SK-N-SH (cell line): ENCODE measurements at regions not wholly inside any gene's neighbourhood (a gene's known extent, or its start where the extent isn't known, plus 50 kb on each side); places are given as distances from the start of the nearest gene placed in this dataset.

Source experiments
- CTCF ChIA-PET: fragments of 300-600, 350-600 bp; formaldehyde crosslinking; extraction: SDS; loops from one replicate; lab custom pipeline; 2021; lab: Yijun Ruan, JAX
- POLR2A ChIA-PET: fragments of 350-600 bp; sonication (Branson Sonifier 250); formaldehyde crosslinking; extraction: SDS; loops from one replicate; lab custom pipeline; 2020; ENCODE audit warnings: antibody characterized with exemption, inconsistent platforms; lab: Yijun Ruan, JAX
- DNase-seq: peaks from one replicate; pipeline ENCODE4 v3.0.0; 2012
- H2AFZ ChIP-seq: fragments of 200-600 bp; sonication (generic); 2 replicates; pipeline ENCODE4 v1.8.1; 2016; ENCODE audit warnings: antibody characterized with exemption, mild to moderate bottlenecking, low read depth
- H3F3A ChIP-seq: fragments of 200-600 bp; sonication (generic); replicated peaks from 2 replicates; pipeline ENCODE3; 2016; ENCODE audit warnings: antibody characterized with exemption, mild to moderate bottlenecking; ENCODE audit not compliant: insufficient read depth
- H3K27ac ChIP-seq, 2 experiments: fragments of 200-500 bp in 1 of 2; fragments of 200-600 bp in 1 of 2; sonication (Bioruptor generic) in 1 of 2; sonication (generic), shearing (Covaris generic) in 1 of 2; 2 replicates each; pipeline versions ENCODE4 v1.5.1 to v1.6.1; 2014 to 2016; ENCODE audit warnings: low read depth in 2 of 2, inconsistent platforms in 1 of 2, low read length in 1 of 2, mild to moderate bottlenecking in 1 of 2, mixed read lengths in 1 of 2
- H3K27me3 ChIP-seq: fragments of 200-600 bp; sonication (generic), shearing (Covaris generic); 2 replicates; pipeline ENCODE4 v1.6.1; 2016; ENCODE audit warnings: mixed run types; ENCODE audit not compliant: insufficient read depth
- H3K36me3 ChIP-seq, 2 experiments: fragments of 200-500 bp in 1 of 2; fragments of 200-600 bp in 1 of 2; sonication (Bioruptor generic) in 1 of 2; sonication (generic) in 1 of 2; replicated peaks in 1 of 2; 2 replicates each; pipeline versions ENCODE3 to v1.5.1; 2014 to 2016; ENCODE audit warnings: low read length in 1 of 2, mild to moderate bottlenecking in 1 of 2; ENCODE audit not compliant: insufficient read depth in 2 of 2, control insufficient read depth in 1 of 2
- H3K4me1 ChIP-seq, 2 experiments: fragments of 200-500 bp in 1 of 2; fragments of 200-600 bp in 1 of 2; sonication (Bioruptor generic) in 1 of 2; sonication (generic), shearing (Covaris generic) in 1 of 2; 2 replicates each; pipeline versions ENCODE4 v1.5.1 to v1.6.1; 2014 to 2016; ENCODE audit warnings: low read depth in 1 of 2, low read length in 1 of 2, mixed run types in 1 of 2; ENCODE audit not compliant: insufficient read depth in 2 of 2, control insufficient read depth in 1 of 2
- H3K4me2 ChIP-seq: fragments of 200-600 bp; sonication (generic), shearing (Covaris generic); 2 replicates; pipeline ENCODE4 v1.6.1; 2017; ENCODE audit warnings: mixed run types
- H3K4me3 ChIP-seq, 2 experiments: fragments of 200-500 bp in 1 of 2; fragments of 200-600 bp in 1 of 2; sonication (Bioruptor generic) in 1 of 2; sonication (generic), shearing (Covaris generic) in 1 of 2; 2 replicates each; pipeline versions ENCODE4 v1.5.1 to v1.8.1; 2014 to 2016; ENCODE audit warnings: low read depth in 2 of 2, inconsistent platforms in 1 of 2, low read length in 1 of 2, mild to moderate bottlenecking in 1 of 2, mixed read lengths in 1 of 2, moderate library complexity in 1 of 2
- H3K79me2 ChIP-seq: fragments of 200-600 bp; sonication (generic); 2 replicates; pipeline ENCODE4 v1.8.1; 2017; ENCODE audit warnings: mild to moderate bottlenecking; ENCODE audit not compliant: insufficient read depth
- H3K9ac ChIP-seq: fragments of 200-600 bp; sonication (generic); 2 replicates; pipeline ENCODE4 v1.6.1; 2017; ENCODE audit warnings: mixed run types
- H3K9me2 ChIP-seq: fragments of 200-600 bp; sonication (generic); 2 replicates; pipeline ENCODE4 v1.6.1; 2017; ENCODE audit warnings: mixed run types
- H3K9me3 ChIP-seq: fragments of 200-600 bp; sonication (generic); 2 replicates; pipeline ENCODE4 v1.6.1; 2017; ENCODE audit warnings: mixed run types, mild to moderate bottlenecking, moderate library complexity
- H4K20me1 ChIP-seq: fragments of 200-600 bp; sonication (generic); 2 replicates; pipeline ENCODE4 v1.6.1; 2017; ENCODE audit warnings: mild to moderate bottlenecking, mixed run types; ENCODE audit not compliant: insufficient read depth
- CHD2 ChIP-seq: fragments of 150-350 bp; IDR thresholded peaks from 2 replicates; pipeline ENCODE4 v1.6.1; 2018; ENCODE audit warnings: low read length; ENCODE audit not compliant: partially characterized antibody
- CTCF ChIP-seq: fragments of 200-600 bp; sonication (generic); IDR thresholded peaks from 2 replicates; pipeline ENCODE4 v1.6.1; 2017; ENCODE audit warnings: antibody characterized with exemption, mild to moderate bottlenecking, moderate library complexity
- ELF1 ChIP-seq: IDR thresholded peaks from 2 replicates; pipeline ENCODE4 v1.4.0; 2012
- FOSL2 ChIP-seq: IDR thresholded peaks from 2 replicates; pipeline ENCODE4 v1.4.0; 2012; ENCODE audit warnings: low read depth, mild to moderate bottlenecking, moderate library complexity, borderline replicate concordance
- GABPA ChIP-seq: IDR thresholded peaks from 2 replicates; pipeline ENCODE4 v1.4.0; 2012; ENCODE audit warnings: low read depth, mild to moderate bottlenecking
- JUND ChIP-seq: IDR thresholded peaks from 2 replicates; pipeline ENCODE4 v1.4.0; 2012
- MAX ChIP-seq: IDR thresholded peaks from 2 replicates; pipeline ENCODE4 v1.4.0; 2012; ENCODE audit warnings: low read depth
- MEF2A ChIP-seq: IDR thresholded peaks from 2 replicates; pipeline ENCODE4 v1.4.0; 2012; ENCODE audit warnings: low read depth, borderline replicate concordance
- PBX3 ChIP-seq: IDR thresholded peaks from 2 replicates; pipeline ENCODE4; 2012
- REST ChIP-seq: IDR thresholded peaks from 2 replicates; pipeline ENCODE4 v1.6.1; 2012; ENCODE audit warnings: mild to moderate bottlenecking, low read depth, low read length, moderate library complexity
- RFX5 ChIP-seq: IDR thresholded peaks from 2 replicates; pipeline ENCODE4 v1.6.1; 2012; ENCODE audit warnings: mild to moderate bottlenecking, improper control_type of control experiment, low read length
- RXRA ChIP-seq: IDR thresholded peaks from 2 replicates; pipeline ENCODE4 v1.4.0; 2012; ENCODE audit warnings: low read depth, mild to moderate bottlenecking, borderline replicate concordance
- SIN3A ChIP-seq: IDR thresholded peaks from 2 replicates; pipeline ENCODE4 v1.6.1; 2012; ENCODE audit warnings: low read depth, mild to moderate bottlenecking, low read length, moderate library complexity, borderline replicate concordance
- SMC3 ChIP-seq: IDR thresholded peaks from 2 replicates; pipeline ENCODE4 v1.6.1; 2012; ENCODE audit warnings: low read depth, low read length, improper control_type of control experiment
- TEAD4 ChIP-seq: IDR thresholded peaks from 2 replicates; pipeline ENCODE4 v1.4.0; 2012; ENCODE audit warnings: mild to moderate bottlenecking, borderline replicate concordance; ENCODE audit not compliant: insufficient read depth
- WGBS: methylation state at CpG from one replicate; pipeline ENCODE4 v1.1.6; 2017; ENCODE audit warnings: low lambda C conversion rate; 5-methylcytosine and 5-hydroxymethylcytosine counted together
- TF ChIP-seq, protein P1 (sequence below): IDR thresholded peaks from 2 replicates; pipeline ENCODE4 v1.4.0; 2012; ENCODE audit warnings: low read depth, borderline replicate concordance
- TF ChIP-seq, protein P2 (sequence below): IDR thresholded peaks from 2 replicates; pipeline ENCODE4 v1.4.0; 2012; ENCODE audit warnings: low read depth, borderline replicate concordance
- TF ChIP-seq, protein P3 (sequence below): fragments of 150-350 bp; IDR thresholded peaks from 2 replicates; pipeline ENCODE4 v1.6.1; 2016; ENCODE audit warnings: mild to moderate bottlenecking, low read depth, low read length

- no peaks in the 10 kb centered on the region for H3K9me3 ChIP-seq
- no peak overlapping the region for H3K9ac ChIP-seq
- DNase-seq, result no peak
- H3K27me3 ChIP-seq, result no peaks in the 10 kb centered on the region
- no peaks in the 10 kb centered on the region for H3K4me1 ChIP-seq
- WGBS, result 71% methylated on average over 2 of the region's 2 CpGs
- H3K79me2 ChIP-seq, result no peaks in the 10 kb centered on the region
- no peak overlapping the region for H3K4me2 ChIP-seq
- POLR2A ChIA-PET, result no interaction called here
- no peaks in the 10 kb centered on the region for H3K36me3 ChIP-seq
- H4K20me1 ChIP-seq, result no peaks in the 10 kb centered on the region
- CTCF ChIA-PET, result no interaction called here
- H3F3A ChIP-seq, result no peaks in the 10 kb centered on the region
- TF ChIP-seq MAX (no peak), JUND (no peak), TEAD4 (no peak), PBX3 (no peak), ELF1 (no peak), REST (no peak), CTCF (no peak), SMC3 (no peak), CHD2 (no peak), RXRA (no peak), RFX5 (no peak), FOSL2 (no peak), GABPA (no peak), MEF2A (no peak), SIN3A (no peak)
- TF ChIP-seq, protein P1, sequence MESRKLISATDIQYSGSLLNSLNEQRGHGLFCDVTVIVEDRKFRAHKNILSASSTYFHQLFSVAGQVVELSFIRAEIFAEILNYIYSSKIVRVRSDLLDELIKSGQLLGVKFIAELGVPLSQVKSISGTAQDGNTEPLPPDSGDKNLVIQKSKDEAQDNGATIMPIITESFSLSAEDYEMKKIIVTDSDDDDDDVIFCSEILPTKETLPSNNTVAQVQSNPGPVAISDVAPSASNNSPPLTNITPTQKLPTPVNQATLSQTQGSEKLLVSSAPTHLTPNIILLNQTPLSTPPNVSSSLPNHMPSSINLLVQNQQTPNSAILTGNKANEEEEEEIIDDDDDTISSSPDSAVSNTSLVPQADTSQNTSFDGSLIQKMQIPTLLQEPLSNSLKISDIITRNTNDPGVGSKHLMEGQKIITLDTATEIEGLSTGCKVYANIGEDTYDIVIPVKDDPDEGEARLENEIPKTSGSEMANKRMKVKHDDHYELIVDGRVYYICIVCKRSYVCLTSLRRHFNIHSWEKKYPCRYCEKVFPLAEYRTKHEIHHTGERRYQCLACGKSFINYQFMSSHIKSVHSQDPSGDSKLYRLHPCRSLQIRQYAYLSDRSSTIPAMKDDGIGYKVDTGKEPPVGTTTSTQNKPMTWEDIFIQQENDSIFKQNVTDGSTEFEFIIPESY, result no peak
- TF ChIP-seq, protein P2, sequence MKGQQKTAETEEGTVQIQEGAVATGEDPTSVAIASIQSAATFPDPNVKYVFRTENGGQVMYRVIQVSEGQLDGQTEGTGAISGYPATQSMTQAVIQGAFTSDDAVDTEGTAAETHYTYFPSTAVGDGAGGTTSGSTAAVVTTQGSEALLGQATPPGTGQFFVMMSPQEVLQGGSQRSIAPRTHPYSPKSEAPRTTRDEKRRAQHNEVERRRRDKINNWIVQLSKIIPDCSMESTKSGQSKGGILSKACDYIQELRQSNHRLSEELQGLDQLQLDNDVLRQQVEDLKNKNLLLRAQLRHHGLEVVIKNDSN, result no peak
- TF ChIP-seq, protein P3, sequence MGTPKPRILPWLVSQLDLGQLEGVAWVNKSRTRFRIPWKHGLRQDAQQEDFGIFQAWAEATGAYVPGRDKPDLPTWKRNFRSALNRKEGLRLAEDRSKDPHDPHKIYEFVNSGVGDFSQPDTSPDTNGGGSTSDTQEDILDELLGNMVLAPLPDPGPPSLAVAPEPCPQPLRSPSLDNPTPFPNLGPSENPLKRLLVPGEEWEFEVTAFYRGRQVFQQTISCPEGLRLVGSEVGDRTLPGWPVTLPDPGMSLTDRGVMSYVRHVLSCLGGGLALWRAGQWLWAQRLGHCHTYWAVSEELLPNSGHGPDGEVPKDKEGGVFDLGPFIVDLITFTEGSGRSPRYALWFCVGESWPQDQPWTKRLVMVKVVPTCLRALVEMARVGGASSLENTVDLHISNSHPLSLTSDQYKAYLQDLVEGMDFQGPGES, result no peak
- H2AFZ ChIP-seq, result no peak overlapping the region
- H3K4me3 ChIP-seq, result no peak overlapping the region
- no peaks in the 10 kb centered on the region for H3K9me2 ChIP-seq
- H3K27ac ChIP-seq, result no peak overlapping the region
These were observed 57.3 kb upstream of the CASZ1 start for GRCh38 chr1:10853701-10854100.
